Embryonic facial prominence (tissue), 1 donor: ENCODE measurements at regions not wholly inside any gene's neighbourhood (a gene's known extent, or its start where the extent isn't known, plus 50 kb on each side); places are given as distances from the start of the nearest gene placed in this dataset.
"Not testable (repeated sequence)": the region's sequence is repeated elsewhere in the genome, so short reads cannot be mapped to it uniquely, and the experiment has no call there.

Experiments used
- DNase-seq: peaks from one replicate; pipeline ENCODE4 v3.0.0-alpha.2; 2016; ENCODE audit errors: extremely low spot score

- DNase-seq: no peak
These were observed 138.5 kb upstream of the S1PR3 start for GRCh38 chr9:88852794-88853193.

GRCh38 chr9:88870627-88871026, 120.6 kb upstream of the S1PR3 start:
- no peak for DNase-seq

DNA sequence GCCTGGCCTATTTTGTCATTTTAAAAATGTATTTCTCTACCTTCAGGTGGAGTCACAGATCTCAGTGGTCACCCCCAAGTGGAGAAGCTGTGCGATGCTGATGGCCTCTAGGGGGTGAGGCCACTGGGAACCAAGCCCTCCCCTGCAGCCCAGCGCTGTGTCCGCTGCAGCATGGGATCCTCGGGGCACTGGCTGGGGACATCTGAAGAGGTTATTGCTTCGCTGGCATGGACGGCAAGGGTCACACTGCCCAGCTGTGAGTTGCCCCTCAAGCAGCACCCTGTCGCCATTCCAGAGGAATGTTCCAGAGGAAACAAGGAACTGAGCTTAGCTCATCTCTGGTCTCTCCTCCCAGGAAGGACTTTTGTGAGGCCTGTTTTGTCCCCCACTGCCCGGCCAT, 119.6 kb upstream of the S1PR3 start:
- no peak for DNase-seq

GRCh38 chr9:88872192-88872946, 118.9 kb upstream of the S1PR3 start:
- peak; percentile 50 for DNase-seq

GRCh38 chr9:88873635-88874034, 117.6 kb upstream of the S1PR3 start:
- DNase-seq: no peak

DNA sequence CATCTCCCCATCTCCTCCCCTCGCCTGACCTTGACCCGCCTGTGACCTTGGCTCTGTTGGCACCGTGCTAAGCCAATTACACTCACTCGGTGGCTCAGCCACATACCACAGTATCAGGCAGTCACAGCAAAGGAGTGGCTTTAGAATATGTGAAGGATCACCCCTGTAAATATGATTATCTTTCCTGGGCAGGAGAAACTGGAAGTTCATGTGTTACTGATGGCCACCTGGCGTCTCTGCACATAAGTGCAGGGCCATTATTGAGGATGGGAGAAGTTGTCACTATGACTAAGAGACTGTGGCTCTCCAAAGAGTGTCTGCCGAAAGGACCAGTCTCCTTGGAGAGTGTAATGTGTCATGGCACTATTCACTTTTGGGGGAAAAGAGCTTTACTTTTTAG, 116.9 kb upstream of the S1PR3 start:
- DNase-seq: no peak

DNA sequence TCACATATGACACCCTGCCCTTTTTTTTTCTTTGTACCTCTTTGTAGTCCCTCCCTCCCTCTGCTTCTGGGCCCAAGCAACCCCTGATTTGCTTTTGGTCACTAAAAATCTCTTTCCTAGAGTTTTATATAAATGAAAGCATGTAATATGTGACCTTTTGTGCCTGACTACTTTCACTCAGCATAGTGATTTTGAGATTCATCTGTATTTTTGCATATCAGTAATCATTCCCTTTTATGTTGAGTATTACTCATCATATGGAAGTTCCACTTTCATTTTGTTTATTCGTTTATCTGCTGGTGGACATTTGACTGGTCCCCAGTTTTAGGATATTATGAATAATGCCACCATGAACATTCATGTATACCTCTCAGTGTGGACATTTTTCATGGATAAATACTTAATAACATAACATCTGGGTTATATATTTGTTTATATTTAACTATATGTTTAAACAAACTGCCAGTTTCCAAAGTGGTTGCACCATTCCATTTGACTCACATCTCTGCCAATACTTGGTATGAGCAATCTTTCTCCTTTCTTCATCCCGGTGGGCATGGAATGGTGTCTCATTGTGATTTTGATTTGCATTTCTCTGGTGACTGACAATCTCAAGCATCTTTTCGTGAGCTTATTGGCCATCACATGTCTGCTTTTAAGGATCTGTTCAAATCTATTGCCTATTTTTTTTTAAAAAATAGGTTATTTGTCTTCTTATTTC, 115.7 kb upstream of the S1PR3 start:
- DNase-seq: no peak

GRCh38 chr9:88880199-88880598, 111.1 kb upstream of the S1PR3 start:
- no peak for DNase-seq

DNA sequence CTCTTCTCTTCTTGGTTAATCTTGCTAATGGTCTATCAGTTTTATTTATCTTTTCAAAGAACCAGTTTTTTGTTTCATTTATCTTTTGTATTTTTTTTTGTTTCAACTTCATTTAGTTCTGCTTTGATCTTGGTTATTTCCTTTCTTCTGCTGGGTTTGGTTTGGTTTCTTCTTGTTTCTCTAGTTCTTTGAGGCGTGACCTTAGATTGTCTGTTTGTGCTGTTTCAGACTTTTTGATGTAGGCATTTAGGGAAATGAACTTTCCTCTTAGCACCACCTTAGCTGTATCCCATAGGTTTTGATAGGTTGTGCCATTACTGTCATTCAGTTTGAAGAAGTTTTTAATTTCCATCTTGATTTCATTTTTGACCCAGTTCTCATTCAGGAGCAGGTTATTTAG, 107.0 kb upstream of the S1PR3 start:
- DNase-seq: not testable (repeated sequence)

DNA sequence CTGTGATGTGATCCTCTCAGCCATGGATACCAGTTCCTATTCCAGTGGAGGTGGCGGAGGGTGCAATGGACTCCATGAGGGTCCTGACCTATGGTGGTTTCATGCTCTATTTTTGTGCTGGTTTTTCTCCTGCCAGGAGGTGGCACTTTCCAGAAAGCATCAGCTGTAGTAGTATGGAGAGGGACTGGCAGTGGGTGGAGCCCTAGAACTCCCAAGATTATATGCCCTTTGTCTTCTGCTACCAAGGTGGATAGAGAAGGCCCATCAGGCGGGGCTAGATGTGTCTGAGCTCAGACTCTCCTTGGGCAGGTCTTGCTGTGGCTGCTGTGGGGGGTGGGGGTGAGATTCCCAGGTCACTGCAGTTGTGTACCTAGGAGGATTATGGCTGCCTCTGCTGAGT, 104.5 kb upstream of the S1PR3 start:
- not testable (repeated sequence) for DNase-seq

DNA sequence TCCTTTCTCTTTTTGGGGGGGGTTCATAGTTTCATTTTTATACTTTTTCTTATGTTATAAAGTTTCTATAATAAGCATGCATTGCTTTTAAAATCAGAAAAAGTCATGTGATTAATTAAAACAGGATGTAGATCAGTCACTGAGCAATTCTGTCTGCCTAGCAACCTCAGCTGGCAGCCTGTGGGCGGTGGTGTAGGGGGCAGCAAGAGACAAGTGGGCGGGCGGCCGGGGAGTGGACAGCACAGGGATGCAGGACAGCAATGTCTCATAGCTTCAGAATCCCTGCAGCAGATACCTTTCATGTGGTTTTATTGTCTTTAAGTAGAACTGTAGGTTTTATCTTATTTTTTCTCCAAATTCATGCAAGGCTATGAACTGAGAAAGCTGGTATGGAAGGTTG, 101.9 kb upstream of the S1PR3 start:
- no peak for DNase-seq

- no peak for DNase-seq
These were observed 100.7 kb upstream of the S1PR3 start for GRCh38 chr9:88890546-88890945.

- DNase-seq: no peak
These were observed 100.2 kb upstream of the S1PR3 start for GRCh38 chr9:88891040-88891439.

- DNase-seq: no peak
These were observed 98.5 kb upstream of the S1PR3 start for GRCh38 chr9:88892724-88893123.

- DNase-seq: no peak
These were observed 94.2 kb upstream of the S1PR3 start for GRCh38 chr9:88897081-88897480.

GRCh38 chr9:88898039-88898720, 93.1 kb upstream of the S1PR3 start:
- no peak for DNase-seq

- no peak for DNase-seq
These were observed 85.8 kb upstream of the S1PR3 start for GRCh38 chr9:88905506-88905905.

- no peak for DNase-seq
These were observed 75.4 kb upstream of the S1PR3 start for GRCh38 chr9:88915916-88916315.

- no peak for DNase-seq
These were observed 74.4 kb upstream of the S1PR3 start for GRCh38 chr9:88916894-88917293.

DNA sequence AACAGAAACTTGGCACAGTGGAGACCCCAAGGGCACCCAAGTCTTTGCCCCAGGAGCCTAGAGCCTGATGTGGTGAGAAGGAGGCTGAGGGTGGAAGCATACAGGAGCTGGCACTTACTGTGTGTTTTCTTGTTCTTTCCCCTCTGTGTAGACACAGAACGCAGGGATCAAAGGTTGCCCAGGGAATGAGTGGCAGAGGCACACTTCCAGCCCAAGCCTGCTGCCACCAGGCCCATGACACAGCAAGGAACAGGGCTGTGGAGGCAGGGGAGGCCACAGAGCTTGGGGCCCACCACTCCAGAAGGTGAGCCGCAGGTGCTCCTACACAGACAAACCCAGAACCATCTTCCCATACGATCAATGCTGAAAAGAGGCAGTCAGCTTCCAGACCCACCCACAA, 73.9 kb upstream of the S1PR3 start:
- DNase-seq: no peak

DNA sequence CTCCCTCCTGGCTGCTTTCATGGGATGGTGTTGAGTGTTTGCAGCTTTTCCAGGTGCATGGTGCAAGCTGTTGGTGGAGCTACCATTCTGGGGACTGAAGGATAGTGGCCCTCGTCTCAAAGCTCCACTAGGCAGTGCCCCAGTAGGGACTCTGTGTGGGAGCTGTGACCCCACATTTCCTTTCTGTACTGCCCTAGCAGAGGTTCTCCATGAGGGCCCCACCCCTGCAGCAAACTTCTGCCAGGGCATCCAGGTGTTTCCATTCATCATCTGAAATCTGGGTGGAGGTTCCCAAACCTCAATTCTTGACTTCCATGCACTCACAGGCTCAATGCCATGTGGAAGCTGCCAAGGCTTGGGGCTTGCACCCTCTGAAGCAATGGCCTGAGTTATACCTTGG, 72.7 kb upstream of the S1PR3 start:
- DNase-seq: not testable (repeated sequence)

DNA sequence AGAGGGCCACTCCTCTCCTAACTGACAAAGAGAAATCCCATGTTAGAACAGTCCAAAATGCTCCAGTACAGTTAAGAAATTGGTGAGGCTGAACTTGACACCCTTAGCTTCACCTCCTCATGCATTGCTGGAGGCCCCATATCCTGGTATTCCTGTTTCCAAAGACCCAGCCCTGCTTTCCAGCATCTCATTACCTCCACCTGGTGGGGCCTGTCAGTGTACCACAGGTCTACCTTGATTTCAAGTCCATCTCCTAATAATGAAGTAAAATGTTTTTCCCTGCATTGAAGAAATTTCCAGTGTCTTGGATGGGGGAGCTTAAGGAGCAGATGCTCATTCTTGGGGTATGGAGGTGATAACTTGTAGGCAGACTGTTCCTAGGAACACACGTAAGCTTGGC, 70.6 kb upstream of the S1PR3 start:
- no peak for DNase-seq

GRCh38 chr9:88922091-88922490, 69.2 kb upstream of the S1PR3 start:
- no peak for DNase-seq
